ENCODE measurements at regions not wholly inside any gene's neighbourhood (a gene's known extent, or its start where the extent isn't known, plus 50 kb on each side); places are given as distances from the start of the nearest gene placed in this dataset.
"Not testable (repeated sequence)": the region's sequence is repeated elsewhere in the genome, so short reads cannot be mapped to it uniquely, and the experiment has no call there.

DNA sequence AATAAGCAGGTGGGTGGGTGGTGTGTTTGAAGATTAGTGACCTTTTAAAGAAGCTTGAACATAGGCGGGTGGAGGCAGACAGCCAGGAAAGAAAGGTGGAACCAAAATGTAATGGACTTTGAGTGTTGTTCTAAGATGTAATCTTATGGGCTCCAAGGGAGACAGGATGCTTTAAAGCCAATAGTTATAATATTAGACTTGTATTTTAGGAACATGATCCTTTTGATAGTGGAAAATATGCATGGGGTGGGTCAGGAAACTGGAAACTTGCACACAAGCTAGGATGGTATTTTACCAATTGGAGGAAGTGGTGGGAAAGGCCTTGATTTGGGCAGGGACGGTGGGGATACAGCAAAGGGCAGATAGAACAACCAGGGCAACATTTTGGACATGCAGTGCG lies 151.8 kb upstream of the PDE7B start:
- DNase-seq (ENCODE audit: low spot score in 2 of 2) (no peak), FAIRE-seq (no peak)

DNA sequence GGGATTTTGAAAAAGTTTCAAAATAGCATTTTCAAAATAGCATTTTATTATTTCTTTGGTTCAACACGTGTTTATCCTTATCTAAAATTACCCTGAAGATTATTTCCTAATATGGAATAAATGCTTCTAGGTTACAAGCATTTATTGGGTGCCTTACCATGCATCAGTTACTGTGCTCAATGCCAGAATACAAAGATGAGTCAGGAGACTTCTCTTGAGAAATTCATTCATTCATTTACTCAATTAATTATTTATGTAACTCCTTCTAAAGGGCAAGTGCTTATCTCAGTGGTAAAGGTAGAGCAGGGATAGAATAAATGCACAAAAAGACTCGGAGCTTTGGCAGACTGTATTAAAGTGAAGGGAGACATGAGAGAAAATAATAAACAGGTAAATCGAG lies 150.1 kb upstream of the PDE7B start:
- no peak for DNase-seq (ENCODE audit: low spot score in 2 of 2)
- FAIRE-seq: no peak

DNA sequence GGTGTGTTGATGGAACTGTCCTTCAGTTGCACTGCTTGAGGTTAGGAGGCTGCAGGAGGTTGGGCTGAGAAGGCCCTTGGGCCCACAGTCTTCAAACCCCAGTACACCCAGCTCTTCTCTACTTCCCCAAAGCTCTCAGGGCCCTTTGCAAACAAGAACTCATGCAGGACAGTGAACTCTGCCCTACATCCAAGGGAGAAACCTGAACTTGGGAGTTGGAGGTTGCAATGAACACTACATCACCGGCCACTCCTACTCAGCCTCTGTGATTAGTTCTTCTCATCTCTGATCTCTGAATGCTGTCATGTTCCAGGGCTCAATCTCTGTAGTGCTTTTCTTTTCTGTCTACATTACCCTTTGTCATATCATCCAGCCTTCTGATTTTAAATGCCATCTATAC lies 148.5 kb upstream of the PDE7B start:
- FAIRE-seq: no peak
- DNase-seq (ENCODE audit: low spot score in 2 of 2): no peak

DNA sequence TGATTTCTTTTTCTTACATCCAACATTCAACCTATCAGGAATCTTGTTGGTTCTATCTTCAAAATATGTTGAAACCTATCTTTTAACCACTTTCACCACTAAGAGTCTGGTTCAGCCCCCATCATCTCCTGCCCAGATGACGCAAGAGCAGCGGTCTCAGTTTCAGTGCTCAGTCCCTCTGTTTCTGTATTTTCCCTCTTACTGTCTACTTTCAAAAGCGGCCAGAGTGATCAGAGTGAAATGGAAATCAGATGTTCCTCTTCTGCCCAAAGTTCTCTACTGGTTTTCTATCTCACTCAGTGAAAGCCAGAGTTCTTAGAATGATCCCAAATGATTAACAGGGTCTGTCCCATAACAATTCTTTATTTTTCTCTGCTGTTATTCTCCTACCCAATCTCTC lies 147.9 kb upstream of the PDE7B start:
- no peak for FAIRE-seq
- no peak for DNase-seq (ENCODE audit: low spot score in 2 of 2)

DNA sequence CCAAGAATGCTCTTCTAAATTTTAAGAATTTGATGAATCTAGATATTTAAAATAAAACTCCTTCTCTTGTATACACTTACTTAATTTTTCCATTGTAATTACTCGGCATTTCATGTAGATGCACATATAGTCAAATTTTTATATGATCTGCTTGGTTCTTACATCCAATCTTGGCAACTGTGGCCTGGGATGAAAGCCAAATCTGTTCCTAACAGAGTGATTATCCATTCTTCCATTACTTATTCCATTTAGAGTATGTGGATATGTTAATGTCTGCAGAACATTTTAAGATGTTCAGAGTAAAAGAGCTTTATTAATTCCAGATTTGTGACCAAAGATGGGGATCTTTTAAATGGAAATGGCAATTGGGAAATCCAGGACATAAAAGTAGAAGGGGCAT lies 144.1 kb upstream of the PDE7B start:
- DNase-seq (ENCODE audit: low spot score in 2 of 2): no peak

DNA sequence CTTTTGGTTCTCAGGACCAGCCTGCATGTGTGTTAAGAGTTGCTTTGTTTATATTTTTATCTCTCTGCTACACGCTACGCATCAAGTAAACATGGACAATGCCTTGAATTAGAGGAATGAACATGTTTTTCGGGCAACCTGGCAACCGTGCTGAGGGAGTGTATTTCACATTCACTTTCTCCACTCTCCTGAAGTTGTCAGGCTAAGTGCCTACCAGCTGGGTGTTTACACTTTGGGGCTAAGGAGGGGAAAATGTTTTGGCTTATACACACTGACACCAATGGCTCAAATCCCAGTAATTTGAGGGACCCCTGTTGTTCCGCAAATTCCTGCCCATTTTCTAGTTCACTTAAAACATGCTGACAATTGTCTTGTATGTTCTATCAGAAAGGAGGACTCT lies 141.5 kb upstream of the PDE7B start:
- DNase-seq (ENCODE audit: low spot score in 2 of 2): no peak

More for the DNA sequence above, 144.1 kb upstream of the PDE7B start:
- FAIRE-seq: no peak

DNA sequence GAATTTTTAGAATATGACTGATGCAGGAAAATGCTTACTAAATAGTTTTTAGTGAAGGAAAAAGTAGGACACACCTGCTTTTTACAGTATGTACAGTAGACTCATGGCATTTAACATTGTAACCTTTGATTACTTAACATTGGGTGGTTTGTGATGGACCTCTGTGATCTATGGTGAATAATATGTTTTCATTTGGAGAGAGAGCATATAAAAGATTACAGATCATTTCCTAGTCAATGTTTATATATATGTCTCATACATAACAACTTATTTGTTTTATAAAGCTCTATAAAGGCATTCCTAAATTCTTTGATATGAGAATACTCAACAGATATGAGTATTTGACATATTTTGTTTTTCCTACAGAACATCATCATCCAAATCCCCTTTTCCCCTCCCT lies 129.3 kb upstream of the PDE7B start:
- DNase-seq (ENCODE audit: low spot score in 2 of 2): no peak

More for the DNA sequence above, 141.5 kb upstream of the PDE7B start:
- FAIRE-seq: no peak

DNA sequence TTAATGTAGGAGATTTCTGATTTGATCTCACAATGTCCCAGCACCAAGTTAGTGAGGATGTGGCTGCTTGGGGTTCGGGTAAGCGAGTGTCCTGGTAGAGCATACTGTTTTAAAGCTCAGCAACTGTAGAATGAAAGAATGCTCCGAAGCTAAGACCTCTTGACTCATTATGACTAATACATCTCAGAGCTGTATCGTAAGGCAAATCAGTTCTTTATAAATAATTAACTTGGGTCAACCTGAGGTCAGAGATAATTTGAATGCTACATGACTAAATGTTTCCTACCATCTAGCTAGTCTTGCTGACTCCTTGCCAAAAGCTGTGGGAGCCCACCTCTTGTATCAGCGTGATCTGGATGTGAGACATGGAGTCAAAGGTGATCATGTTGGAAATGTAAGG lies 128.8 kb upstream of the PDE7B start:
- FAIRE-seq (no peak), DNase-seq (ENCODE audit: low spot score in 2 of 2) (no peak)

More for the DNA sequence above, 129.3 kb upstream of the PDE7B start:
- FAIRE-seq: no peak

DNA sequence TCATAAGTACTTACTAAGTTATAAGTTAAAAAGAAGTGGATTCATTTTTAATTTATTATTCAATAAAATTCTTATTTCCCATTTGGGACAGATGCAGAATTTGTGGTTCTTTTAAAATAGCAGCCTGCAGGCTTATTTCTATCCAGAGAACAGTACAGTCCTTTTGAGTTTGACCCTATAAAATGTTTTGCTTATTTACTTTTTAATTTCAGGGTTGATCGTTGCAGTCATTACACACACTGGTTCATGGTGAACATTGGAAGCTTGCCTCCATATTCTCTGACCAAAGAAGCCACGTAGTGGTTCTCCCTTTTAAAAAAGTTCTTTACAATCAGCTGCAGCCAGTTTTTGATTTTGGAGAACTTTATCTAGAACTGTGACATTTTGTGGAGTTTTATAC lies 122.9 kb upstream of the PDE7B start:
- FAIRE-seq (no peak), DNase-seq (ENCODE audit: low spot score in 2 of 2) (no peak)

DNA sequence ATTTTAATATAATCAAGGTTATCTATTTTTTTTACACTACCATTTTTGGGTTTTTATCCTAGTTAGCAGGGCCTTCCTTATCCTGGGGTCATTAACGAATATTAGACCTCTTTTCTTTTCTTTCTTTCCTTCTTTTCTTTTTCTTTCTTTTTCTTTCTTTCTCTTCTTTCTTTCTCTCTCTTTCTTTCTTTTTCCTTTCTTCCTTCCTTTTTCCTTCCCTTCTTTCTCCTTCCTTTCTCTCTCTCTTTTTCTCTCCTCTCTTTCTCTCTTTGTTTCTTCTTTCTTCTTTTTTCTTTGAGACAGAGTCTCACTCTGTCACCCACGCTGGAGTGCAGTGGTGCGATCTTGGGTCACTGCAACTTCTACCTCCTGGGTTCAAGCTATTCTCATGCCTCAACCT lies 120.4 kb upstream of the PDE7B start:
- DNase-seq (ENCODE audit: low spot score in 2 of 2): no peak
- no peak for FAIRE-seq

DNA sequence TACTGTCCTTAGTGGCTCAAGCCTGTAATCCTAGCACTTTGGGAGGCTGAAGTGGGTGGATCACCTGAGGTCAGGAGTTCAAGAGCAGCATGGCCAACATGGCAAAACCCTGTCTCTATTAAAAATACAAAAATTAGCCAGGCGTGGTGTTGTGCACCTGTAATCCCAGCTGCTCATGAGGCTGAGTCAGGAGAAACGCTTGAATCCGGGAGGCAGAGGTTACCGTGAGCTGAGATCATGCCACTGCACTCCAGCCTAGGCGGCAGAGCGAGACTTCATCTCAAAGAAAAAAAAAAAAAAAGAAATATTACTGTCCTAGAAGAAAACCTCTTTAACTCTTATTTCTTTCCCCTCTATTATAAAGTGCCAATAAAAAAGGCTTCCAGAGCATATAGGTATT lies 115.2 kb upstream of the PDE7B start:
- not testable (repeated sequence) for FAIRE-seq; DNase-seq (ENCODE audit: low spot score in 2 of 2)

DNA sequence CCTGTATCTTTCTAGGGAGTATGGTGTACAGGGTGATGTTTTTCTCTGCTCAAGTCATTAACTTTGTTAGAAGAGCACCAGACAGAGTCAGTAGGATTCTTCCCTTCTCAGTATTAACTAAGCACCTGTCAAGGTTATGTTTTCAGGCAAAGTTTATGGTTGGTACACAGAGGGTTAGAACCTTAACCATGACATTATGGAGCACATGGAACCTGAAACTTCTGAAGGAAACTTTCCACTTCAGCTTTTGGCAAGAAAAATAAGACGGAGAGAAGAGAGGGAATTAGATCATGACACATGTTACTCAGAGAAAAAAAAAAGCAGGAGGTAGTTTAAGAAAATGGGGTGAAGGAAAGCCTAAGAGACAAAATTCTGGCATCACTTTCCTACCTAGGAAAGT lies 112.9 kb upstream of the PDE7B start:
- DNase-seq (ENCODE audit: low spot score in 2 of 2): no peak

DNA sequence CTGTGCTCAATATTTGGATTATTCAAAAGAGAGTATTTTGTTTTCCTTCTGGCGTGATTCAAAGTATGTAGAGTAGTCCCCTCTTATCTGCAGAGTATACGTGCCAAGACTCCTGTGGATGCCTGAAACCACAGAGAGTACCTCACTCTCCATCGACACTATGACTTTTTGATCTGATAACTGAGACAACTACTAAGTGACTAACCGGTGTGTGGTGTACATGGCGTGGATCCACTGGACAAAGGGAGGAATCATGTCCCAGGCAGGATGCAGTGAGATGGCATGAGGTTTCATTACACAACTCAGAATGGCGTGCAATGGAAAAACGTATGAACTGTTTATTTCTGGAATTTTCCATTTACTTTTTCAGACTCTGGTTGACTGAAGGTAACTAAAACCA lies 112.2 kb upstream of the PDE7B start:
- FAIRE-seq (no peak), DNase-seq (ENCODE audit: low spot score in 2 of 2) (no peak)

More for the DNA sequence above, 112.9 kb upstream of the PDE7B start:
- no peak for FAIRE-seq

DNA sequence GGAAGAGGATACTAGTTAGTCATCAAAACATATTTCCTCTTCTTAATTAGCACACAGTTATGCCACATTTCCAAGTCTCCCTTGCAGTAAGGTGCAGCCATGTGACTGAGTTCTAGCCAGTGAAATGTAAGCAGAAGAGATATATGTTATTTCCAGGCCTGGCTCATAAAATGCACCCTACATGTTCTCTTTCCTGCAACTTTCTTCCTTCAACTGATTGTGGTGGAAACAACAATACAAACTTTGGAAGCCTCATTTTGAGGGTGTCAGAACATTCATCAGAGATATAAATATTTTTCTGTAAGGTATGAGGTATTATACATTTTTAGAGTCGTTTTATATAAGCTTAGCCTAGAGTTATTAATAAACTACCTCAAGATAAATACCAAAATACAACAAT lies 110.9 kb upstream of the PDE7B start:
- FAIRE-seq (no peak), DNase-seq (ENCODE audit: low spot score in 2 of 2) (no peak)

DNA sequence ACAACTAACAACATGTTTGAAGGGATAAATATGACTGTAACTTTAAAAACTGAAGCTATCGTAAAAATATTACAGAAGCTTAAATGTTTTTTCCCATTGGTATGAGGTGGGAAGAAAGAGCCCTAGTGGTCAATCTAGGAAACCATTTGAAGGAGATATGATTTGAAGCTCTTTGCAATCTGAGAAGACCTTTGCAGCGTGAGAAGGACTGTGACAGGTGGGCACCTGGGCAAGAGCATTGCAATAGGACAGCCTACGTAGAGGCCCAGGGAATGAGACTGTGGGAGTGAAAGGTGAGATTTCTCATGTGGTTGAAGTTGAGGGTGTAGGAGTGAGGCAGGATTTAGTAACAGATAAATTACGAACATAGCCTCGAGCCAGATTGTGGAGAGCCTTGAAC lies 108.0 kb upstream of the PDE7B start:
- no peak for DNase-seq (ENCODE audit: low spot score in 2 of 2)
- no peak for FAIRE-seq

DNA sequence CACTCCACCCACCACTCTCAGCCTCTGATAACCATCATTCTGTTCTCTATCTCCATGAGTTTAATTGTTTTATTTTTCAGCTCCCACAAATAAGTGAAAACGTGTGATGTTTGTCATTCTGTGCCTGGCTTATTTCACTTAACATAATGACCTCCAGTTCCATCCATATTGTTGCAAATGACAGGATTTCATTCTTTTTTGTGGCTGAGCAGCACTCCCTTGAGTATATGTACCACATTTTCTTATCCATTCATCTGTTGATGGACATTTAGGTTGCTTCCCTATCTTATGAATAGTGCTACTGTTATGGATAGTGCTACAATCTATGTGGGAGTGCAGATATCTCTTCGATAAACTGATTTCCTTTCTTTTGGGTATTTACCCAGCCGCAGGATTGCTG lies 103.3 kb upstream of the PDE7B start:
- FAIRE-seq (no peak), DNase-seq (ENCODE audit: low spot score in 2 of 2) (no peak)

DNA sequence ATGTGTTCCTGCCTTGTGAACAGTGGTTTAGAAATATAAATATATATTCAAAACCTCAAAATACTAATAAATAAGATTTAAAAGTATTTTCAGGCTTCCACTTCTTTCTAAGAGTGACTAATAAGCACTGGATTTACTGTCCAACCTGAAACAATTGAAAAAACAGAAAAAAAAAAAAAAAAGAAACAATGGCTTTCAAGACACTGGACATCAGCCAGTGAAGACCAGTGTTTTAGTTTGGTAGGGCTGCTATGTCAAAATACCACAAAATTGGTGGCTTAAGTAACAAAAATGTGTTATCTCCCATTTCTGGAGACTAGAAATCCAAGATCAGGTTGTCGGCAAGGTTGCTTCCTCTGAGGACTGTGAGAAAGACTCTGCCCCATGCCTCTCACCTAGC lies 101.4 kb upstream of the PDE7B start:
- DNase-seq (ENCODE audit: low spot score in 2 of 2): no peak

DNA sequence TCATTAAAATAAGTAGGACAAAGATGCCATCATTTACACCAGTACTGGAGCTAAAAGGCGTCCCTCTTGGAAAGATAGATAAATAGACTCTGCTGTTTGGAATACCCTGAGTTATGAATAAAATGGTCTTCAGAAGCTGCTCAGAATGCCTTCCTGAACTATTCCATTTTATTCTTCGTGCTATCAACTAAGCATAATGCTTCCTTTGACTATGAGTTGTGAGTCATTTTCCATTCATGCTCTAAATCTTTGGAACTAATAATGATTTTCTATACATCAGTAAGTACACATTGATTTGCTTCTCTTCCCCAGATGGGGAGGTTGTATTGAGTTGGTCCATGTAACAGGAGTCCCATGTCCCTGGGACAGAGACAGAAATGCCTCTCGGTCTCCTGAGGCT lies 98.3 kb upstream of the PDE7B start:
- FAIRE-seq (no peak), DNase-seq (ENCODE audit: low spot score in 2 of 2) (no peak)

More for the DNA sequence above, 101.4 kb upstream of the PDE7B start:
- no peak for FAIRE-seq

DNA sequence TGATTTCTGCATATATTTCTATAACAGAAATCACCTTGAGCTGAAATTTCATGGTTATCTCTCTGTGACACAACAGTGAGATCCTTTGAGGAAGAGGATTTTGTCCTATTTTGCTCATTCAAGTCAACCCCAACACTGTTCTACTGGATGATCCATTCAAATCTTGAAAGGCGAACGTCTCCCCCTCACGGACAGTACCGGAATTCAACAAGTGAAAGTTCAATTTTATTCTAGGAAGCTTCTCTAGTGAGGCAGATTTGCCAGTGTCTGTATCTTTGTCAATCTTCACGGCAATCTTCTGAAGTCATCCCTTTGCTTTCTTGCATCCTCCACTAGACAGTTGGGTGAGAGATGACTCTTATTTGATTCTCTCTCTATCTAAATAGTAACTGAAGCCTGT lies 91.7 kb upstream of the PDE7B start:
- no peak for FAIRE-seq
- no peak for DNase-seq (ENCODE audit: low spot score in 2 of 2)

DNA sequence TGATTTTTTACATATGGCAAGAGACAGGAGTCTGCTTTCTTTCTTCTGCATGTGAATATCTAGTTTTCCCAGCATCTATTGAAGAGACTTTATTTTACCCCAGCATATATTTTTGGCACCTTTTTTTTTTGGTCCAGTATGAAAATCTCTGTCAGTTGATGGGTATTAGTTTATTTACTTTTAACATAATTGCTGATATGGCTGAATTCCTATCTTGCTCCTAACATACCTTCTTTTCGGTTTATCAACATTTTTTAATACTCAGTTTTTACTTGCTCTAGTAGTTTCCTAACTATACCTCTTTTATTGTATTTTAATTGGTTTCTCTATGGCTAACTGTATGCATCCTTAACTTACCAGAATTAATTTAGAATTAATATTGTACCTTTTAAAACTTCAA lies 77.5 kb upstream of the PDE7B start:
- FAIRE-seq: no peak

DNA sequence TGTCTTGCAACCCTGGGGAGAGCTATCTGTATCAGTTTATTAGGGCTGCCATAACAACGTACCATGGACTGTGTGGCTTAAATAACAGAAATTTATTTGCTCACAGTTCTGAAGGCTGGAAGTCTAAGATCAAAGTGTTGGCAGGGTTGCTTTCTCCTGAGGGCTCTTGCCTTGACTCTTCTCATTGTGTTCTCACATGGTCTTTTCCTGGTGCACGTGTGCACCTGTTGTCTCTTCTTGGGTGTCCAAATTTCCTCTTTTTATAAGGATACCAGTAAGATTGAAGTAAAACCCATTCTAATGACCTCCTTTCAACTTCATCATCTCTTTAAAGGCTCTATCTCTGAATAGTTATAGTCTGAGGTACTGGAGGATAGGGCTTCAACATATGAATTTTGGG lies 72.3 kb upstream of the PDE7B start:
- FAIRE-seq (no peak), DNase-seq (ENCODE audit: low spot score in 2 of 2) (no peak)

More for the DNA sequence above, 77.5 kb upstream of the PDE7B start:
- no peak for DNase-seq (ENCODE audit: low spot score in 2 of 2)

DNA sequence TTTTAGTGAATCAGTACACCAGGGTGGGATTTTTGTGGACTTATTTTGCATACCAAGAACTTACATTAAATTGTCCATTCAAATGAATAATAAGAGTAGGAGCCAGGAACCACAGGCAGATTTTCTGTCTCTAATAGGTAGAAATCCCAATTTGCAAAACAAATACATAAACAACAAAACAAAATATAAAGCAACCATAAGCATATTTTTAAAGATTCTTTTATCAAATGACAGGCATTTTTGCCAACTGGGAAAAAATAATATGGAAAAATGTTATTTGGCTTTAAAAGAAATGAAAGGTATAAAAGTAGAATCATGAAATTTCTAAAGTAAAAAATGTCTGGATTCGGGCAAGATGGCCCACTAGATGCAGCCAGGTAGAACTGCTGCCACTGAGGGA lies 71.2 kb upstream of the PDE7B start:
- DNase-seq (ENCODE audit: low spot score in 2 of 2) (no peak), FAIRE-seq (no peak)

DNA sequence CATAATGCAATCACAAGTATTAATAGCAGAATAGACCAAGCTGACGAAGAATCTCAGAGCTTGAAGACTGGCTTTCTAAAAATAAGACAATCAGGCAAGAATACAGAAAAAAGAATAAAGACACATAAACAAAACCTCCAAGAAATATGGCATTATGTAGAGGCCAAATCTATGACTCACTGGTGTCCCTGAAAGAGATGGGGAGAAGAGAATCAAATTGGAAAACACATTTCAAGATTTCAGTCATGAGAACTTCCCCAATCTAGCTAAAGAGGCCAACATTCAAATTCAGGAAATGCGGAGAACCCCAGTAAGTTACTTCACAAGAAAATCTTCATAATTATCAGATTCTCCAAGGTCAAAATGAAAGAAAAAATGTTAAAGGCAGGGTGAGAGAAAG lies 69.0 kb upstream of the PDE7B start:
- DNase-seq (ENCODE audit: low spot score in 2 of 2): no peak
- no peak for FAIRE-seq

DNA sequence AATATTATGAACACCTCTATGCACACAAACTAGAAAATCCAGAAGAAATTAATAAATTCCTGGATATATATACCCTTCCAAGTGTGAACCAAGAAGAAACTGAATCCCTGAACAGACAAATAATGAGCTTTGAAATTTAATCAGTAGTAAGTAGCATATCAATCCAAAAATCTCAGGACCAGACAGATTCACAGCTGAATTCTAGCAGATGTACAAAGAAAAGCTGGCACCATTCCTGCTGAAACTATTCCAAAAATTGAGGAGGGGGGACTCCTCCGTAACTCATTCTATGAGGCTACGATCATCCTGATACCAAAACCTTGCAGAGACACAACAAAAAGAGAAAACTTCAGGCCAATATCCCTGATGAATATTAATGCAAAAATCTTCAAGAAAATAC lies 67.0 kb upstream of the PDE7B start:
- FAIRE-seq (no peak), DNase-seq (ENCODE audit: low spot score in 2 of 2) (no peak)

Data from frontal cortex (tissue), 3 donors.